C4-2B (cell line): ENCODE measurements at regions not wholly inside any gene's neighbourhood (a gene's known extent, or its start where the extent isn't known, plus 50 kb on each side); places are given as distances from the start of the nearest gene placed in this dataset.

Source experiments
- H3K27ac ChIP-seq: fragments of 450-650 bp; 2 replicates; pipeline ENCODE4 v1.5.1; 2017
- CTCF ChIP-seq: fragments of 450-650 bp; conservative IDR thresholded peaks from 2 replicates; pipeline ENCODE4 v1.5.1; 2017; ENCODE audit warnings: mild to moderate bottlenecking
- ZFX ChIP-seq: fragments of 450-650 bp; IDR thresholded peaks from 2 replicates; pipeline ENCODE4 v1.6.1; 2017

DNA sequence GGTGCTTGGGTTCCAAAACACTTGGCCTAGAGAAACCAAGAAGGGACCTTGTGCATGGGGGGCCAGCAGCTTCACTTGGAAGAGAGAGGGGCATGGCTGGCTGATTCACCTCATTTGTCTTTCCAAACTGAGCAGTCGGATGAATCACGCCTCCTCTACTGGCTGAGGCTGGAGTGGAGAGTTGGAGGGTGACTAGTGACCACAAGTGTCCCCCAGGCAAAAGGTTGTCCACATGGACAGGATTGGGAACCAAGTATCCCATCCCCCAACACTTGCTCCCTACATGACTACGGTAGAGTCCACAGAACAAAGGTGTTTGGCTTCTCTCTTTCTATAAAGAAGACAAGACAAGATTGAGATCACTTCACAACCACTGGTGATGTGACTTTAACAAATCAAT lies 875.6 kb downstream of the QKI start:
- no peak overlapping the region for H3K27ac ChIP-seq
- no peak for TF ChIP-seq CTCF
- TF ChIP-seq ZFX: no peak

- TF ChIP-seq CTCF (no peak), ZFX (no peak)
- no peak overlapping the region for H3K27ac ChIP-seq
Observed at GRCh38 chr6:164286011-164286410, 871.5 kb downstream of the QKI start.

DNA sequence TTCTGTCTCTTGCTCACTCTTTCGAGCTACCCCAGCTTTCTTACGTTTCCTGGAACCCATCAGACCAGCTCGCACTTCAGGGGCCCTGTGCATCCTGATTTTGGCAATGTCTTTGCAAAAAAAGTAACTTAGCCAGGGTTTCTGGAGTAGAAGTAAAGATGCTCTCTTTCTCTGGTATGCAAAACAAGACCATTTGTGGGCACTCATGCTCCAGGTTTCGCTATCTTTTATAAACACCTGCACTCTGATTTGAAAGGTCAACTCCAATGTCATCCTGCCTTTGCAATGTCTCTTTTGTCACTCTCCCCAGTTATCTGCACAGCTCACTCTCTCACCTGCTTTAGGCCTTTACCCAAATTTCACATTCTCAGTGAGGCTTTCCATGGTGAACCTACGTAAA lies 869.1 kb downstream of the QKI start:
- no peak for TF ChIP-seq ZFX
- no peak for TF ChIP-seq CTCF
- H3K27ac ChIP-seq: peak overlapping the region; percentile 30; the same call in 1 of the 2 replicates

- no peak overlapping the region for H3K27ac ChIP-seq
- TF ChIP-seq ZFX (no peak), CTCF (no peak)
Observed at GRCh38 chr6:164276211-164276610, 861.7 kb downstream of the QKI start.

DNA sequence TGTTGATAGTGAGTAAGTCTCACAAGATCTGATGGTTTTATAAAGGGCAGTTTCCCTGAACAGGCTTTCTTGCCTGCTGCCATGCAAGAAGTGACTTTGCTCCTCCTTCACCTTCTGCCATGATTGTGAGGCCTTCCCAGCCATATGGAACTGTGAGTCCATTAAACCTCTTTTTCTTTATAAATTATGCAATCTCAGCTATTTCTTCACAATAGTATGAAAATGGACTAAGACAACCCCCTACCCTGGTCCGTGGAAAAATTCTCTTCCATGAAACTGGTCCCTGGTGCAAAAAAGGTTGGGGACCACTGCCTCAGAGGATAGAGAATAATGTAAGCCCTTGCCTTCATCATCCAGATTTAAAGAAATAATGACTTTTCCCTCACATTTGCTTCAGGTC lies 861.3 kb downstream of the QKI start:
- no peak for TF ChIP-seq CTCF
- TF ChIP-seq ZFX: no peak
- no peak overlapping the region for H3K27ac ChIP-seq

DNA sequence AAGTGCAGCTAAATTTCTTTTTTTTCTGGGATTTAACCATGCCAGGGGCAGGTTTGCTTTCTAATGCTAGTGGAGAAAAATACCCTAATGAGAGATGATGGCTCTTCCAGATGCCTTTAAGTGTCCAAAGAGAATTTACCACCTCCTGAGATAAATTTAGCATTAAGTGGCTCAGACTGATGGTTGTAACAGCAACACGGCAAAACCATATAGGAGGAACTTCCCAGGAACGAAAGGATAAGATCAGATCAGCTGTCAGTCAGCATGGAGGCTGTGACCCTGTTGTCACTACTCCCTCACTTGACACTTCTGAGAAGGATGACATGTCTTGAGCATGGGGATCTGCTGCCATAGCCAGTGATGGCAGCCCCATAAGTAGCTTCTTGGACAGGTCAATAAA lies 860.0 kb downstream of the QKI start:
- TF ChIP-seq CTCF (no peak), ZFX (no peak)
- H3K27ac ChIP-seq: no peak overlapping the region

- no peak overlapping the region for H3K27ac ChIP-seq
- TF ChIP-seq CTCF (no peak), ZFX (no peak)
Observed at GRCh38 chr6:164273491-164273890, 859.0 kb downstream of the QKI start.
